KMS-11 (cell line): ENCODE measurements at regions not wholly inside any gene's neighbourhood (a gene's known extent, or its start where the extent isn't known, plus 50 kb on each side); places are given as distances from the start of the nearest gene placed in this dataset.

ENCODE experiments used
- H2AFZ ChIP-seq: fragments of 200-600 bp; sonication (generic); 2 replicates; pipeline ENCODE4 v1.6.1; 2016; ENCODE audit warnings: antibody characterized with exemption, mixed run types, low read depth
- H3K27ac ChIP-seq: fragments of 200-600 bp; sonication (generic); 2 replicates; pipeline ENCODE4 v1.6.1; 2016; ENCODE audit warnings: mild to moderate bottlenecking, mixed run types
- H3K27me3 ChIP-seq: fragments of 200-600 bp; sonication (generic); 2 replicates; pipeline ENCODE4 v1.6.1; 2017; ENCODE audit warnings: mild to moderate bottlenecking, low read depth, mixed run types, moderate library complexity; ENCODE audit not compliant: insufficient read depth
- H3K36me3 ChIP-seq: fragments of 200-600 bp; sonication (generic); 2 replicates; pipeline ENCODE4 v1.6.1; 2017; ENCODE audit warnings: mild to moderate bottlenecking, mixed run types; ENCODE audit not compliant: insufficient read depth
- H3K4me1 ChIP-seq: fragments of 200-600 bp; sonication (generic); 2 replicates; pipeline ENCODE4 v1.6.1; 2016; ENCODE audit warnings: mild to moderate bottlenecking, low read depth, mixed run types; ENCODE audit not compliant: poor library complexity, severe bottlenecking
- H3K4me2 ChIP-seq: fragments of 200-600 bp; sonication (generic); 2 replicates; pipeline ENCODE4 v1.7.0; 2016; ENCODE audit warnings: mild to moderate bottlenecking, mixed run types
- H3K4me3 ChIP-seq: fragments of 200-600 bp; sonication (generic); IDR thresholded peaks from 2 replicates; pipeline ENCODE4 v1.6.1; 2017; ENCODE audit warnings: low read depth, low read length, mixed read lengths; ENCODE audit not compliant: insufficient read depth
- H3K79me2 ChIP-seq: fragments of 200-600 bp; sonication (generic); 2 replicates; pipeline ENCODE4 v1.6.1; 2016; ENCODE audit warnings: low read depth, mixed run types; ENCODE audit not compliant: insufficient read depth
- H3K9ac ChIP-seq: fragments of 200-600 bp; sonication (generic); 2 replicates; pipeline ENCODE4 v1.6.1; 2016; ENCODE audit warnings: mild to moderate bottlenecking, mixed run types
- H4K20me1 ChIP-seq: fragments of 200-600 bp; sonication (generic); 2 replicates; pipeline ENCODE4 v1.6.1; 2016; ENCODE audit warnings: mild to moderate bottlenecking, mixed run types; ENCODE audit not compliant: insufficient read depth
- TF ChIP-seq, protein P1 (sequence below): fragments of 200-600 bp; sonication (generic); conservative IDR thresholded peaks from 2 replicates; pipeline ENCODE4 v1.6.1; 2017; ENCODE audit warnings: low read depth, mild to moderate bottlenecking, antibody characterized with exemption, low read length, moderate library complexity, mixed read lengths

GRCh38 chr6:20001286-20001685 lies 164.1 kb downstream of the ID4 start:
- H3K4me3 ChIP-seq: no peak overlapping the region
- no peaks in the 10 kb centered on the region for H3K36me3 ChIP-seq
- no peak overlapping the region for H3K9ac ChIP-seq
- H2AFZ ChIP-seq: no peak overlapping the region
- no peak overlapping the region for H3K27ac ChIP-seq
- no peaks in the 10 kb centered on the region for H3K79me2 ChIP-seq
- no peak overlapping the region for H3K4me2 ChIP-seq
- TF ChIP-seq, protein P1, sequence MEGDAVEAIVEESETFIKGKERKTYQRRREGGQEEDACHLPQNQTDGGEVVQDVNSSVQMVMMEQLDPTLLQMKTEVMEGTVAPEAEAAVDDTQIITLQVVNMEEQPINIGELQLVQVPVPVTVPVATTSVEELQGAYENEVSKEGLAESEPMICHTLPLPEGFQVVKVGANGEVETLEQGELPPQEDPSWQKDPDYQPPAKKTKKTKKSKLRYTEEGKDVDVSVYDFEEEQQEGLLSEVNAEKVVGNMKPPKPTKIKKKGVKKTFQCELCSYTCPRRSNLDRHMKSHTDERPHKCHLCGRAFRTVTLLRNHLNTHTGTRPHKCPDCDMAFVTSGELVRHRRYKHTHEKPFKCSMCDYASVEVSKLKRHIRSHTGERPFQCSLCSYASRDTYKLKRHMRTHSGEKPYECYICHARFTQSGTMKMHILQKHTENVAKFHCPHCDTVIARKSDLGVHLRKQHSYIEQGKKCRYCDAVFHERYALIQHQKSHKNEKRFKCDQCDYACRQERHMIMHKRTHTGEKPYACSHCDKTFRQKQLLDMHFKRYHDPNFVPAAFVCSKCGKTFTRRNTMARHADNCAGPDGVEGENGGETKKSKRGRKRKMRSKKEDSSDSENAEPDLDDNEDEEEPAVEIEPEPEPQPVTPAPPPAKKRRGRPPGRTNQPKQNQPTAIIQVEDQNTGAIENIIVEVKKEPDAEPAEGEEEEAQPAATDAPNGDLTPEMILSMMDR: no peak
- no peaks in the 10 kb centered on the region for H4K20me1 ChIP-seq
- H3K4me1 ChIP-seq: no peaks in the 10 kb centered on the region
- H3K27me3 ChIP-seq: no peaks in the 10 kb centered on the region

DNA sequence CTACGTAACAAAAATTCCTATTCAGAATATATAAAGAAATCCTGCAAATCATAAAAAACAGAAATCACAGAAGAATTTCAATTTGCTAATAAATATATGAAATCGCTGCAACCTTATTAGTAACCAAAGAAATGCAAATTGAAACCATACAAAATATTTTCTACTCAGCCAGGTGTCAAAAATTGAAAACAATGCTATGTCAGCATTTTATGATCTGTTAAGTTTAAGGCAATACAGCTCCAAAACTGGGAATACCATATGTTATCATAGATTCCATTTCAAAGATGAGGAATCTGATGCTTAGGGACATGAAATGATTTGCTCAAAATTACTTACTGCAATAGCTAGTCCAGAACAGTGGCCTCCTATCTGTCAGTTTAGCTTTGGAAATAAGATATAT lies 168.9 kb downstream of the ID4 start:
- no peaks in the 10 kb centered on the region for H3K36me3 ChIP-seq
- H4K20me1 ChIP-seq: no peaks in the 10 kb centered on the region
- H3K79me2 ChIP-seq: no peaks in the 10 kb centered on the region
- no peaks in the 10 kb centered on the region for H3K4me1 ChIP-seq
- no peak overlapping the region for H3K9ac ChIP-seq
- H2AFZ ChIP-seq: no peak overlapping the region
- H3K4me2 ChIP-seq: no peak overlapping the region
- H3K4me3 ChIP-seq: no peak overlapping the region
- H3K27ac ChIP-seq: no peak overlapping the region
- no peaks in the 10 kb centered on the region for H3K27me3 ChIP-seq
- TF ChIP-seq, protein P1: no peak

GRCh38 chr6:20008131-20008530 lies 171.0 kb downstream of the ID4 start:
- Histone ChIP-seq H4K20me1 (no peaks in the 10 kb centered on the region), H3K27ac (no peak overlapping the region), H3K4me1 (no peaks in the 10 kb centered on the region), H3K79me2 (no peaks in the 10 kb centered on the region), H3K9ac (no peak overlapping the region), H2AFZ (no peak overlapping the region), H3K27me3 (no peaks in the 10 kb centered on the region), H3K36me3 (no peaks in the 10 kb centered on the region), H3K4me2 (no peak overlapping the region), H3K4me3 (no peak overlapping the region)
- TF ChIP-seq, protein P1: no peak

DNA sequence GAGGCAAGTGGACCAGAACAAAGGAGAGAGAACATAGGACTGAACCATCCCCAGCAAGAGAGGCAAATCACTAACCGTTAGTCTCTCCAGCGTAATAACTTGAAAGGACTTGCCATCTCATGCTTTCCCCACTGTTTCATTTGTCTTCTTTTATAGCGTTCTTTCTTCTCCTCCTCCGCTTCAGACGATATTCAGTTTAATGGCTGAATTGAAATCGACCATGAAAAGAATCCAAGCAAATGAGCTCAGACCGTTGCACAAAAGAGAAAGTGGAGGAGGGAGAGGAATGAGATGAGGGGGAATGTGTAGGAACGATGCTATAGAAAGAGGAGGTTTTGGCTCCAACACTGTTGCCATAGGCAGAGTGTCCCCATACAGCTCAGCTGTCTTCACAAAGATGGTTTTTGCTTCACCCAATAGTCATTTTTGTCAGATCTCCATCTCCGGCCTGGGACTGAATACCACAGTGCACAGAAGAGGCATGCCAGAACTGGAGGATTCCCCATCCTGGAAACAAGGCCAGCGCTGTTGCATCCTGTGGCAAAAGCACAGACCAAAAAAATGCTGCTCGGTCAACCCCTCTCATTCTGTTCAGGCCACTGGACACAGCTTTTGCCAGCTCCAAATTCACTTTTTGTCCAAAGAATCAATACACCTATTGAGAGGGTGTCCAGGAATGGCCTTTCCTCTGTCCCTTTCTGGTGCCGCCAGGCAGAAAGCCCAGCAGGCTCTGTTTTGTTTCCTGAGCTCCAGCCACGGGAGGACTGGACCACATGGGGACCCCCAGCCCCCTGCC lies 176.1 kb downstream of the ID4 start:
- Histone ChIP-seq H3K4me1 (no peaks in the 10 kb centered on the region), H4K20me1 (no peaks in the 10 kb centered on the region), H3K79me2 (no peaks in the 10 kb centered on the region), H3K4me2 (no peak overlapping the region), H2AFZ (no peak overlapping the region), H3K4me3 (no peak overlapping the region), H3K9ac (no peak overlapping the region), H3K27ac (no peak overlapping the region), H3K27me3 (no peaks in the 10 kb centered on the region), H3K36me3 (no peaks in the 10 kb centered on the region)
- TF ChIP-seq, protein P1: no peak
